OCI-LY7 (cell line): ENCODE measurements at regions not wholly inside any gene's neighbourhood (a gene's known extent, or its start where the extent isn't known, plus 50 kb on each side); places are given as distances from the start of the nearest gene placed in this dataset.

Experiments used
- BruUV-seq: library from RNA; stranded (reverse); fragments of 400-500 nt; replicated peaks from 2 replicates; lab custom pipeline; 2021; lab: Mats Ljungman, UMichigan
- CTCF ChIA-PET: fragments of 300-600 bp; sonication (Branson Sonifier 250); formaldehyde crosslinking; loops from one replicate; lab custom pipeline; 2022; ENCODE audit warnings: antibody characterized with exemption; ENCODE audit not compliant: unreplicated experiment; lab: Charles Lee
- POLR2A ChIA-PET: fragments of 300-600 bp; sonication (Branson Sonifier 250); formaldehyde crosslinking; loops from one replicate; lab custom pipeline; 2022; ENCODE audit warnings: antibody characterized with exemption; lab: Charles Lee
- DNase-seq: peaks from one replicate; pipeline ENCODE4 v3.0.0-alpha.2; 2015; ENCODE audit warnings: low spot score
- H2AFZ ChIP-seq: fragments of 200-600 bp; sonication (generic), shearing (Covaris generic); 2 replicates; pipeline ENCODE4 v1.6.1; 2014; ENCODE audit warnings: mild to moderate bottlenecking, antibody characterized with exemption, low read length, moderate library complexity
- H3K27ac ChIP-seq: fragments of 200-600 bp; sonication (generic); 2 replicates; pipeline ENCODE4 v1.5.1; 2014; ENCODE audit warnings: mixed run types, low read depth, mild to moderate bottlenecking, moderate library complexity, low read length, inconsistent platforms; ENCODE audit not compliant: poor library complexity, severe bottlenecking
- H3K36me3 ChIP-seq: fragments of 200-600 bp; sonication (generic); 2 replicates; pipeline ENCODE4 v1.6.1; 2014; ENCODE audit warnings: mild to moderate bottlenecking, antibody characterized with exemption, low read length, moderate library complexity, mixed read lengths; ENCODE audit not compliant: insufficient read depth
- H3K4me1 ChIP-seq: fragments of 200-600 bp; sonication (generic); 2 replicates; pipeline ENCODE4 v1.5.1; 2014; ENCODE audit warnings: mild to moderate bottlenecking, low read length; ENCODE audit not compliant: insufficient read depth, poor library complexity, severe bottlenecking
- H3K4me2 ChIP-seq: fragments of 200-600 bp; sonication (generic); 2 replicates; pipeline ENCODE4 v1.6.1; 2014; ENCODE audit warnings: mild to moderate bottlenecking, low read length
- H3K4me3 ChIP-seq: fragments of 200-600 bp; sonication (generic); 2 replicates; pipeline ENCODE4 v1.5.1; 2014; ENCODE audit warnings: mild to moderate bottlenecking, low read depth, low read length; ENCODE audit not compliant: poor library complexity, severe bottlenecking
- H3K79me2 ChIP-seq: fragments of 200-600 bp; sonication (generic); 2 replicates; pipeline ENCODE4 v1.6.1; 2016; ENCODE audit warnings: low read depth, mild to moderate bottlenecking, low read length, moderate library complexity, mixed read lengths; ENCODE audit not compliant: insufficient read depth
- H3K9me2 ChIP-seq: fragments of 200-600 bp; sonication (generic); 2 replicates; pipeline ENCODE4 v1.6.1; 2016; ENCODE audit warnings: mild to moderate bottlenecking, low read length, mixed read lengths; ENCODE audit not compliant: insufficient read depth
- H3K9me3 ChIP-seq: fragments of 200-600 bp; sonication (generic); 2 replicates; pipeline ENCODE4 v1.6.1; 2014; ENCODE audit warnings: mild to moderate bottlenecking, mixed run types, low read length, mixed read lengths
- H4K20me1 ChIP-seq: fragments of 200-600 bp; sonication (generic); 2 replicates; pipeline ENCODE4 v1.6.1; 2014; ENCODE audit warnings: mild to moderate bottlenecking, antibody characterized with exemption, low read length, moderate library complexity, mixed read lengths; ENCODE audit not compliant: insufficient read depth
- EZH2phosphoT487 ChIP-seq: fragments of 200-600 bp; sonication (generic); IDR thresholded peaks from 2 replicates; pipeline ENCODE4 v1.6.1; 2018; ENCODE audit warnings: low read depth, borderline replicate concordance, mild to moderate bottlenecking, mixed run types, antibody characterized with exemption, low read length, moderate library complexity, mixed read lengths
- intact Hi-C: fragments of 100-400 bp; cut with micrococcal nuclease; formaldehyde crosslinking; loops from one replicate; pipeline ENCODE4 v1.10.0; 2022; ENCODE audit not compliant: unreplicated experiment
- TF ChIP-seq, protein P1 (sequence below): fragments of 200-600 bp; sonication (generic); conservative IDR thresholded peaks from 2 replicates; pipeline ENCODE4 v1.5.1; 2014; ENCODE audit warnings: mild to moderate bottlenecking, antibody characterized with exemption, low read length, moderate library complexity, mixed read lengths

DNA sequence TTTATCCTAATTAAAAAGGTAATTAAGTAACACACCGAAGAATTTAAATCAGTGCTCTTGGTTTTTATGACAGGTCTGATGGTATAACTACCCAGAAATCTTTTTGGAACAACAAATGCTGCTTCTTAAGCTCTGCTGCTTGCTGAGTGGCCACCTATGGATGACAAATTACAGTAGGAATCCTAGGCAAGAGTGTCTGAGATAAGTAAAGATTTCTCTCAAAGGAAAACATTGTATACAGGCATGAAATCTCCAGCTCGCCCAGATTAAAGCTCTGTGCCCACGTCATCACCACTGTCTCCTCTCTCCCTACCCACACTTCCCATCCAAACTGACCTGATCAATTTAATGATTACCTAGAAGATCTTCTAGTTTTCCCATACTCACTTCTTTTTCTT lies 1083.0 kb upstream of the MAP3K7 start:
- Histone ChIP-seq H3K4me1 (no peaks in the 10 kb centered on the region), H3K9me2 (no peaks in the 10 kb centered on the region), H2AFZ (no peak overlapping the region), H3K4me3 (no peak overlapping the region), H3K4me2 (no peak overlapping the region), H3K36me3 (no peaks in the 10 kb centered on the region), H3K27ac (no peak overlapping the region), H3K79me2 (no peaks in the 10 kb centered on the region), H3K9me3 (no peaks in the 10 kb centered on the region), H4K20me1 (no peaks in the 10 kb centered on the region)
- BruUV-seq: no TSS peak
- no peak for TF ChIP-seq EZH2phosphoT487
- TF ChIP-seq, protein P1, sequence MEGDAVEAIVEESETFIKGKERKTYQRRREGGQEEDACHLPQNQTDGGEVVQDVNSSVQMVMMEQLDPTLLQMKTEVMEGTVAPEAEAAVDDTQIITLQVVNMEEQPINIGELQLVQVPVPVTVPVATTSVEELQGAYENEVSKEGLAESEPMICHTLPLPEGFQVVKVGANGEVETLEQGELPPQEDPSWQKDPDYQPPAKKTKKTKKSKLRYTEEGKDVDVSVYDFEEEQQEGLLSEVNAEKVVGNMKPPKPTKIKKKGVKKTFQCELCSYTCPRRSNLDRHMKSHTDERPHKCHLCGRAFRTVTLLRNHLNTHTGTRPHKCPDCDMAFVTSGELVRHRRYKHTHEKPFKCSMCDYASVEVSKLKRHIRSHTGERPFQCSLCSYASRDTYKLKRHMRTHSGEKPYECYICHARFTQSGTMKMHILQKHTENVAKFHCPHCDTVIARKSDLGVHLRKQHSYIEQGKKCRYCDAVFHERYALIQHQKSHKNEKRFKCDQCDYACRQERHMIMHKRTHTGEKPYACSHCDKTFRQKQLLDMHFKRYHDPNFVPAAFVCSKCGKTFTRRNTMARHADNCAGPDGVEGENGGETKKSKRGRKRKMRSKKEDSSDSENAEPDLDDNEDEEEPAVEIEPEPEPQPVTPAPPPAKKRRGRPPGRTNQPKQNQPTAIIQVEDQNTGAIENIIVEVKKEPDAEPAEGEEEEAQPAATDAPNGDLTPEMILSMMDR: no peak
- intact Hi-C loops: no loop called here
- no peak for DNase-seq
- ChIA-PET POLR2A (no interaction called here), CTCF (no interaction called here)

DNA sequence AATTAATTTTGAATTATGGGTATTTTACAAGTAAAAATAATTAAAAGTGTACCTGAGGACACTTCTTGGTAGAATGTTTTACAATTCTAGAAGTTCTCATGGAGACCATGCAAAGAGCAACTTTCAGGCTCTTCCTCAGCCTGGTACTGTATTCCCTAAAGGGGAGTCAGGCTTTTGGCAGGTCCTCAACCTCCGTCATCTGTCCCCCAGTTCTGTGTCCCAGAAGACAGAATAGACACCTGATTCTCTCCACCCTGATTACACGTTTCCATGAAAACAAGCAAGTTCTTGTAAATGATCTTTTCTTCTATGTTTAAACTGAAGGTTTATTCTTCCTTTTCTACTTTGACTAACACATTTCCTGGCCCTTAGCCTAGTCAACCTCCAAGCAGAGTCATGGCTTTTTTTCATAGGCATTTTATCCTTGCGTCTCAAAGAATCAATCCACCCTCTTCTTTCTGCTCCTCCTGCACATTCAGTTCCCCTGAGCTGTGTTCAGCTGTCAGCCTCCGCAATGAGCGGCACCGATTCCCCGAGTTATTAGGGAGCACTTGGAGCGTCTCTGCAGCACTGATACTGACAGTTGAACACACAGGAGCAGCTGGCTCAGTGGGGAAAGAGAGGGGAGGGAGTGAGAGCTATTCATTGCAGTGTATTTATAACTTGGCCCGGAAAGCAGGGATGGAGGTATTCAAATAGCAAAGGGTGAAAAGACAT lies 1082.4 kb upstream of the MAP3K7 start:
- H3K79me2 ChIP-seq: no peaks in the 10 kb centered on the region
- no peak for TF ChIP-seq EZH2phosphoT487
- TF ChIP-seq, protein P1: no peak
- ChIA-PET CTCF (no interaction called here), POLR2A (no interaction called here)
- intact Hi-C loops: no loop called here
- H3K27ac ChIP-seq: no peak overlapping the region
- H3K4me3 ChIP-seq: no peak overlapping the region
- no peak overlapping the region for H3K4me2 ChIP-seq
- no peak overlapping the region for H2AFZ ChIP-seq
- no peak for DNase-seq
- BruUV-seq: no TSS peak
- no peaks in the 10 kb centered on the region for H3K9me2 ChIP-seq
- no peaks in the 10 kb centered on the region for H3K9me3 ChIP-seq
- no peaks in the 10 kb centered on the region for H3K4me1 ChIP-seq
- H4K20me1 ChIP-seq: no peaks in the 10 kb centered on the region
- no peaks in the 10 kb centered on the region for H3K36me3 ChIP-seq

DNA sequence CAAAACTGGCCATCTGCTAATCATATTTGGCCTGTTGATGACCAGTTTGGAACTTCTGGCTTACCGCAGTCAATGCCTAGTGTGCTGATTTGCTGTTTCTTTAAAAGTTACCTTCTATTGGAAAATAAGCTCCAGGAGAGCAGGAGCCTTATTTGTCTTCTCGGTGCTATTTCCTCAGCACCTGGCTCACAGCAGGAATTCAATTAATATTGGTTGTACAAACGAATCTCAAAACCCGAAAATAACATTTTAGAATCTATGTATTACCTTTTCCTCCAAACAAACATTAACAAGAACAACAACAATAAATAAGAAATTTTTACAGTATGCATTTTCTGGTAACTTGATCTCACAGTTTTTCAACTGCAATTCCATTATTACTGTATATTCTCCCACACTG lies 1080.7 kb upstream of the MAP3K7 start:
- Histone ChIP-seq H3K9me3 (no peaks in the 10 kb centered on the region), H3K27ac (no peak overlapping the region), H3K4me3 (no peak overlapping the region), H2AFZ (no peak overlapping the region), H3K9me2 (no peaks in the 10 kb centered on the region), H3K4me2 (no peak overlapping the region), H3K79me2 (no peaks in the 10 kb centered on the region), H3K36me3 (no peaks in the 10 kb centered on the region), H3K4me1 (no peaks in the 10 kb centered on the region), H4K20me1 (no peaks in the 10 kb centered on the region)
- intact Hi-C loops: no loop called here
- no TSS peak for BruUV-seq
- TF ChIP-seq EZH2phosphoT487: no peak
- no peak for DNase-seq
- CTCF ChIA-PET: no interaction called here
- POLR2A ChIA-PET: interaction anchor here (0.6 kb wide), 1 partner anchor 1150 kb away, joined by 4 read pairs; no protein-coding TSS in a partner anchor
